Calu3 (cell line): ENCODE measurements at regions not wholly inside any gene's neighbourhood (a gene's known extent, or its start where the extent isn't known, plus 50 kb on each side); places are given as distances from the start of the nearest gene placed in this dataset.

Experiments used
- BruUV-seq: library from RNA; stranded (reverse); fragments of 400-500 nt; replicated peaks from 2 replicates; lab custom pipeline; 2021; lab: Mats Ljungman, UMichigan
- CTCF ChIA-PET: fragments of 300-600 bp; sonication (Branson Sonifier 250); formaldehyde crosslinking; loops from one replicate; lab custom pipeline; 2022; ENCODE audit warnings: antibody characterized with exemption; lab: Charles Lee
- DNase-seq: peaks from one replicate; pipeline ENCODE4 v3.0.0; 2022
- H3K27ac Mint-ChIP-seq: one replicate; pipeline ENCODE4 v1.8.0; 2022; ENCODE audit warnings: mixed read lengths; ENCODE audit not compliant: unreplicated experiment
- H3K27me3 Mint-ChIP-seq: one replicate; pipeline ENCODE4 v1.8.0; 2022; ENCODE audit warnings: mixed read lengths; ENCODE audit not compliant: unreplicated experiment
- H3K36me3 Mint-ChIP-seq: one replicate; pipeline ENCODE4 v1.8.0; 2022; ENCODE audit warnings: mild to moderate bottlenecking, moderate library complexity, mixed read lengths; ENCODE audit not compliant: insufficient read depth, unreplicated experiment
- H3K4me1 Mint-ChIP-seq: one replicate; pipeline ENCODE4 v1.8.0; 2022; ENCODE audit warnings: mild to moderate bottlenecking, low read depth, mixed read lengths; ENCODE audit not compliant: unreplicated experiment
- H3K4me3 Mint-ChIP-seq: one replicate; pipeline ENCODE4 v1.8.0; 2022; ENCODE audit warnings: mild to moderate bottlenecking, low read depth, moderate library complexity, mixed read lengths; ENCODE audit not compliant: unreplicated experiment
- H3K9me3 Mint-ChIP-seq: one replicate; pipeline ENCODE4 v1.8.0; 2022; ENCODE audit warnings: low read depth, mixed read lengths; ENCODE audit not compliant: unreplicated experiment
- intact Hi-C: fragments of 100-400 bp; cut with micrococcal nuclease; formaldehyde crosslinking; loops from one replicate; pipeline ENCODE4 v1.10.0; 2022; ENCODE audit not compliant: unreplicated experiment
- TF ChIP-seq, protein P1 (sequence below): fragments of 200-600 bp; IDR thresholded peaks from one replicate; pipeline ENCODE4 v1.8.0; 2022; ENCODE audit warnings: antibody characterized with exemption; ENCODE audit not compliant: unreplicated experiment

DNA sequence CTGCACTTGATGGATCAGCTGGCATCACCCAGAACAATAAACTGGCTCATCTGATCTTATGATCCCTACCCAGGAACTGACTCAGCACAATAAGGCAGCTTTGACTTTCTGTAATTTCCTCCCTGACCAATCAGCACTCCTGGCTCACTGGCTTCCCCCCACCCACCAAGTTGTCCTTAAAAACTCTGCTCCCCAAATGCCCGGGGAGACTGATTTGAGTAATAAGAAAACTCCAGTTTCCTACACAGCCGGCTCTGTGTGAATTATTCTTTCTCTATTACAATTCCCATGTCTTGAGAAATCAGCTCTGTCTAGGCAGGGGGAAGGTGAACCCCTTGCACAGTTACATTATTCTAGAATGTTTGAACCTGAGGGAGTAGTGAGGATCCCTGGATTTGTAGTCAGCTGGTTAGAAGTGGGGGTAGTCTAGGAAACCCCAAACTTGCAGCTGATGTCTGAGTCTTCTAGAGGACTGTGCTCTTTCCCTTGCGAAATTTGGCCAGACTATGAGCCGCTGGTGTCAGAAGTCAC is 111.7 kb upstream of the NEK6 start:
- BruUV-seq: no TSS peak
- Mint-ChIP-seq H3K4me1 (peaks cover 15% of the 10 kb centered on the region), H3K27ac (no peak overlapping the region), H3K27me3 (peaks cover 18% of the 10 kb centered on the region), H3K36me3 (peaks cover 4% of the 10 kb centered on the region), H3K4me3 (no peak overlapping the region), H3K9me3 (no peaks in the 10 kb centered on the region)
- intact Hi-C loops: no loop called here
- no peak for DNase-seq
- CTCF ChIA-PET: no interaction called here
- TF ChIP-seq, protein P1, sequence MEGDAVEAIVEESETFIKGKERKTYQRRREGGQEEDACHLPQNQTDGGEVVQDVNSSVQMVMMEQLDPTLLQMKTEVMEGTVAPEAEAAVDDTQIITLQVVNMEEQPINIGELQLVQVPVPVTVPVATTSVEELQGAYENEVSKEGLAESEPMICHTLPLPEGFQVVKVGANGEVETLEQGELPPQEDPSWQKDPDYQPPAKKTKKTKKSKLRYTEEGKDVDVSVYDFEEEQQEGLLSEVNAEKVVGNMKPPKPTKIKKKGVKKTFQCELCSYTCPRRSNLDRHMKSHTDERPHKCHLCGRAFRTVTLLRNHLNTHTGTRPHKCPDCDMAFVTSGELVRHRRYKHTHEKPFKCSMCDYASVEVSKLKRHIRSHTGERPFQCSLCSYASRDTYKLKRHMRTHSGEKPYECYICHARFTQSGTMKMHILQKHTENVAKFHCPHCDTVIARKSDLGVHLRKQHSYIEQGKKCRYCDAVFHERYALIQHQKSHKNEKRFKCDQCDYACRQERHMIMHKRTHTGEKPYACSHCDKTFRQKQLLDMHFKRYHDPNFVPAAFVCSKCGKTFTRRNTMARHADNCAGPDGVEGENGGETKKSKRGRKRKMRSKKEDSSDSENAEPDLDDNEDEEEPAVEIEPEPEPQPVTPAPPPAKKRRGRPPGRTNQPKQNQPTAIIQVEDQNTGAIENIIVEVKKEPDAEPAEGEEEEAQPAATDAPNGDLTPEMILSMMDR: no peak

- no peak overlapping the region for H3K27ac Mint-ChIP-seq
- intact Hi-C loops: no loop called here
- H3K4me1 Mint-ChIP-seq: no peaks in the 10 kb centered on the region
- no peak for DNase-seq
- no peaks in the 10 kb centered on the region for H3K36me3 Mint-ChIP-seq
- TF ChIP-seq, protein P1: no peak
- H3K27me3 Mint-ChIP-seq: peaks cover 22% of the 10 kb centered on the region
- H3K4me3 Mint-ChIP-seq: no peak overlapping the region
- CTCF ChIA-PET: no interaction called here
- BruUV-seq: no TSS peak
- no peaks in the 10 kb centered on the region for H3K9me3 Mint-ChIP-seq
These were observed 107.8 kb upstream of the NEK6 start for GRCh38 chr9:124149992-124150391.

- Mint-ChIP-seq H3K9me3 (peaks cover 2% of the 10 kb centered on the region), H3K36me3 (no peaks in the 10 kb centered on the region), H3K4me3 (no peak overlapping the region), H3K4me1 (no peaks in the 10 kb centered on the region), H3K27me3 (no peaks in the 10 kb centered on the region), H3K27ac (no peak overlapping the region)
- DNase-seq: no peak
- CTCF ChIA-PET: interaction anchor here (1.2 kb wide), 1 partner anchor 16 kb away, joined by 3 read pairs; no protein-coding TSS in a partner anchor
- TF ChIP-seq, protein P1: no peak
- intact Hi-C loops: no loop called here
- no TSS peak for BruUV-seq
These were observed 93.9 kb upstream of the NEK6 start for GRCh38 chr9:124163760-124164255.

GRCh38 chr9:124164811-124165210 is 92.9 kb upstream of the NEK6 start:
- Mint-ChIP-seq H3K36me3 (no peaks in the 10 kb centered on the region), H3K27me3 (no peaks in the 10 kb centered on the region), H3K27ac (no peak overlapping the region), H3K4me1 (no peaks in the 10 kb centered on the region), H3K9me3 (peaks cover 2% of the 10 kb centered on the region), H3K4me3 (no peak overlapping the region)
- no TSS peak for BruUV-seq
- intact Hi-C loops: no loop called here
- TF ChIP-seq, protein P1: no peak
- no peak for DNase-seq
- CTCF ChIA-PET: no interaction called here
